ENCODE measurements at regions not wholly inside any gene's neighbourhood (a gene's known extent, or its start where the extent isn't known, plus 50 kb on each side); places are given as distances from the start of the nearest gene placed in this dataset.
"Not testable (repeated sequence)": the region's sequence is repeated elsewhere in the genome, so short reads cannot be mapped to it uniquely, and the experiment has no call there.

GRCh38 chr14:87613881-87614280 is 379.1 kb downstream of the GALC start:
- DNase-seq: no peak
- Histone ChIP-seq H3K4me3 (no peak overlapping the region), H3K36me3 (no peaks in the 10 kb centered on the region), H3K27ac (replicated peaks) (no peak overlapping the region), H3K27me3 (ENCODE audit: low read depth) (no peaks in the 10 kb centered on the region), H3K4me1 (no peaks in the 10 kb centered on the region), H3K9me3 (replicated peaks) (no peaks in the 10 kb centered on the region)
- no peak for TF ChIP-seq CTCF (IDR thresholded peaks at IDR 0.05; ENCODE audit: borderline replicate concordance)
- intact Hi-C loops (cut with micrococcal nuclease): no loop called here

- H3K36me3 ChIP-seq; DNase-seq; H3K4me3 ChIP-seq; H3K27ac ChIP-seq (replicated peaks); intact Hi-C loops (cut with micrococcal nuclease); H3K27me3 ChIP-seq (ENCODE audit: low read depth); H3K4me1 ChIP-seq: not testable (repeated sequence)
- H3K9me3 ChIP-seq (replicated peaks): peaks cover 31% of the 10 kb centered on the region
Observed at GRCh38 chr14:87607056-87607455, 385.9 kb downstream of the GALC start.

GRCh38 chr14:87601036-87601435 is 391.9 kb downstream of the GALC start:
- H3K27me3 ChIP-seq (ENCODE audit: low read depth): no peaks in the 10 kb centered on the region
- no peak overlapping the region for H3K4me3 ChIP-seq
- no peaks in the 10 kb centered on the region for H3K36me3 ChIP-seq
- H3K27ac ChIP-seq (replicated peaks): no peak overlapping the region
- H3K4me1 ChIP-seq: no peaks in the 10 kb centered on the region
- intact Hi-C loops (cut with micrococcal nuclease): no loop called here
- TF ChIP-seq CTCF (IDR thresholded peaks at IDR 0.05; ENCODE audit: borderline replicate concordance): no peak
- no peak for DNase-seq
- H3K9me3 ChIP-seq (replicated peaks): peaks cover 23% of the 10 kb centered on the region

- Histone ChIP-seq H3K27me3 (ENCODE audit: low read depth) (no peaks in the 10 kb centered on the region), H3K4me1 (no peaks in the 10 kb centered on the region), H3K36me3 (no peaks in the 10 kb centered on the region), H3K9me3 (replicated peaks) (peaks cover 15% of the 10 kb centered on the region), H3K27ac (replicated peaks) (no peak overlapping the region), H3K4me3 (no peak overlapping the region)
- TF ChIP-seq CTCF (IDR thresholded peaks at IDR 0.05; ENCODE audit: borderline replicate concordance): no peak
- no peak for DNase-seq
- intact Hi-C loops (cut with micrococcal nuclease): no loop called here
Observed at GRCh38 chr14:87600240-87600639, 392.7 kb downstream of the GALC start.

DNA sequence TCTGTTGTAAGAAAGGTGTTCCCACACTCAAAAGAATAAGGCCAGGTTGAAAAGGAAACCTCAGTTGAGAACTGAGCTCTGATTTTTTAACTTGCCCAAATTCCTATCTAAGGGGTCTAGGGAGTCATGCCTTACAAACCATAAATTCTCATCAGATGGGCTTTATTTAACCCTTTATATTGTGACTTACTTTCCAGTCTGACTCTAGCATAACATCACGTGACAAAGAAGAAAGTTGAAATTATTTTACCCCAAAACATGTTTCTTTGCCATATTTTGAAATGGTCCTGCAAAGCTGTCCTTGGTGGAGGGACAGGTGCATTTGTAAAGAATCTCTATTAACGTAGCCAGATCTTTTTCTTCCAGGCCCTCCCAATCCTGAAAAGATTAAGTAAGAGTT is 411.7 kb downstream of the GALC start:
- no peaks in the 10 kb centered on the region for H3K27me3 ChIP-seq (ENCODE audit: low read depth)

GRCh38 chr14:87579036-87579435 is 413.9 kb downstream of the GALC start:
- Histone ChIP-seq H3K36me3 (no peaks in the 10 kb centered on the region), H3K27ac (replicated peaks) (no peak overlapping the region), H3K27me3 (ENCODE audit: low read depth) (no peaks in the 10 kb centered on the region), H3K4me1 (no peaks in the 10 kb centered on the region), H3K9me3 (replicated peaks) (no peaks in the 10 kb centered on the region), H3K4me3 (no peak overlapping the region)
- DNase-seq: no peak
- no peak for TF ChIP-seq CTCF (IDR thresholded peaks at IDR 0.05; ENCODE audit: borderline replicate concordance)
- intact Hi-C loops (cut with micrococcal nuclease): no loop called here

More for the DNA sequence above, 411.7 kb downstream of the GALC start:
- Histone ChIP-seq H3K27ac (replicated peaks) (no peak overlapping the region), H3K36me3 (no peaks in the 10 kb centered on the region), H3K4me3 (no peak overlapping the region), H3K4me1 (no peaks in the 10 kb centered on the region), H3K9me3 (replicated peaks) (no peaks in the 10 kb centered on the region)
- DNase-seq: no peak
- intact Hi-C loops (cut with micrococcal nuclease): no loop called here
- TF ChIP-seq CTCF (IDR thresholded peaks at IDR 0.05; ENCODE audit: borderline replicate concordance): no peak
